ENCODE measurements at regions not wholly inside any gene's neighbourhood (a gene's known extent, or its start where the extent isn't known, plus 50 kb on each side); places are given as distances from the start of the nearest gene placed in this dataset.

- no peak overlapping the region for H2BK5ac ChIP-seq (ENCODE audit: low read depth, low read length, poor library complexity, severe bottlenecking)
- no peak overlapping the region for H2BK120ac ChIP-seq (ENCODE audit: low read depth, low read length)
- DNase-seq (no peak), ATAC-seq (ENCODE audit: low read depth) (no peak)
- no peaks in the 10 kb centered on the region for H3K9me1 ChIP-seq (ENCODE audit: insufficient read depth, low read length)
- no peak overlapping the region for H3K14ac ChIP-seq (replicated peaks; ENCODE audit: low read depth, low read length)
- WGBS, 2 experiments (ENCODE audit: extremely low coverage in 2 of 2, insufficient read length in 1 of 2): no CpG with 5 or more reads among the region's 2 CpGs
- no peak overlapping the region for H3K56ac ChIP-seq (ENCODE audit: extremely low read depth, insufficient read depth, low read length)
- no peak overlapping the region for H3K4me3 ChIP-seq (ENCODE audit: insufficient read depth, low read depth, low read length)
- TF ChIP-seq CEBPB (IDR thresholded peaks at IDR 0.05; ENCODE audit: low read depth, low read length) (no peak), RFX5 (IDR thresholded peaks at IDR 0.05; ENCODE audit: low read depth, low read length) (no peak), RCOR1 (IDR thresholded peaks at IDR 0.05; ENCODE audit: insufficient replicate concordance, low read length) (no peak), CHD1 (IDR thresholded peaks at IDR 0.05; ENCODE audit: low read depth, low read length) (no peak), POLR2A (IDR thresholded peaks at IDR 0.05; ENCODE audit: low read depth, low read length) (no peak), MAFK (IDR thresholded peaks at IDR 0.05; ENCODE audit: low read depth, low read length) (no peak), RAD21 (IDR thresholded peaks at IDR 0.05; ENCODE audit: low read length) (no peak), USF2 (IDR thresholded peaks at IDR 0.05; ENCODE audit: low read depth, low read length) (no peak), CTCF (conservative IDR thresholded peaks at IDR 0.05; ENCODE audit: low read depth, low read length) (no peak), ELK1 (IDR thresholded peaks at IDR 0.05; ENCODE audit: borderline replicate concordance, low read depth, low read length) (no peak), MAZ (IDR thresholded peaks at IDR 0.05; ENCODE audit: borderline replicate concordance, low read depth, low read length) (no peak), SMC3 (IDR thresholded peaks at IDR 0.05; ENCODE audit: low read depth, low read length) (no peak), MXI1 (IDR thresholded peaks at IDR 0.05; ENCODE audit: borderline replicate concordance, low read depth, low read length) (no peak), FOS (IDR thresholded peaks at IDR 0.05; ENCODE audit: low read depth, low read length) (no peak), NFE2L2 (IDR thresholded peaks at IDR 0.05; ENCODE audit: low read depth, low read length) (no peak), BHLHE40 (IDR thresholded peaks at IDR 0.05; ENCODE audit: low read depth, low read length) (no peak)
- H4K91ac ChIP-seq (ENCODE audit: insufficient read depth, low read depth, low read length): no peak overlapping the region
- H3K23ac ChIP-seq (ENCODE audit: low read depth, low read length): no peak overlapping the region
- no peak overlapping the region for H3K4me2 ChIP-seq (ENCODE audit: low read depth, low read length)
- H4K8ac ChIP-seq (ENCODE audit: low read depth in 2 of 2, low read length in 2 of 2): no peak overlapping the region
- in situ Hi-C loops (cut with MboI; ENCODE audit: low sequenced_read_pairs): loop anchor here (10.0 kb wide), 1 partner anchor 256 kb away; no protein-coding TSS in a partner anchor
- no peak overlapping the region for H3K27ac ChIP-seq (ENCODE audit: insufficient read depth, low read length)
- no peak overlapping the region for H2AK5ac ChIP-seq (ENCODE audit: low read depth, low read length)
- dilution Hi-C loops (cut with HindIII; ENCODE audit: low sequenced_read_pairs, unreplicated experiment): no loop called here
- CTCF ChIA-PET: no interaction called here
- no peak overlapping the region for H3K18ac ChIP-seq (ENCODE audit: low read depth, low read length)
- H3K79me1 ChIP-seq (ENCODE audit: low read depth in 1 of 2, low read length in 2 of 2): no peaks in the 10 kb centered on the region
- H3K9ac ChIP-seq (ENCODE audit: low read depth, low read length): no peak overlapping the region
- H2BK15ac ChIP-seq (ENCODE audit: low read depth, low read length): no peak overlapping the region
- H3K4me1 ChIP-seq (ENCODE audit: control insufficient read depth, insufficient read depth, low read length): no peaks in the 10 kb centered on the region
- POLR2A ChIA-PET (ENCODE audit: unreplicated experiment): no interaction called here
- no peak overlapping the region for H2AFZ ChIP-seq (replicated peaks; ENCODE audit: low read length, poor library complexity)
- no peaks in the 10 kb centered on the region for H3K9me3 ChIP-seq (ENCODE audit: control insufficient read depth, insufficient read depth, low read length)
- H3K4ac ChIP-seq (ENCODE audit: low read depth, low read length): no peak overlapping the region
- no TSS peak for BruUV-seq (replicated peaks)
- no peaks in the 10 kb centered on the region for H3K36me3 ChIP-seq (ENCODE audit: control insufficient read depth, insufficient read depth, low read length)
- no peaks in the 10 kb centered on the region for H3K27me3 ChIP-seq (ENCODE audit: control insufficient read depth, insufficient read depth, low read length)
- H2BK20ac ChIP-seq (ENCODE audit: low read depth, low read length): no peak overlapping the region
- intact Hi-C loops (cut with micrococcal nuclease): no loop called here
- no peak overlapping the region for H4K5ac ChIP-seq (ENCODE audit: low read depth, low read length)
- no peaks in the 10 kb centered on the region for H4K20me1 ChIP-seq (ENCODE audit: insufficient read depth, low read length)
- no peak overlapping the region for H2AK9ac ChIP-seq (replicated peaks; ENCODE audit: low read depth, low read length, poor library complexity)
These were observed 122.9 kb upstream of the GOLIM4 start for GRCh38 chr3:168218600-168218999.
